ENCODE measurements at regions not wholly inside any gene's neighbourhood (a gene's known extent, or its start where the extent isn't known, plus 50 kb on each side); places are given as distances from the start of the nearest gene placed in this dataset.
"Not testable (repeated sequence)": the region's sequence is repeated elsewhere in the genome, so short reads cannot be mapped to it uniquely, and the experiment has no call there.

GRCh38 chr10:120783867-120784266 lies 67.3 kb upstream of the WDR11 start:
- Mint-ChIP-seq H3K27me3 (ENCODE audit: low read depth) (no peaks in the 10 kb centered on the region), H3K9me3 (no peaks in the 10 kb centered on the region), H3K27ac (no peak overlapping the region), H3K4me3 (no peak overlapping the region), H3K36me3 (ENCODE audit: insufficient read depth in 2 of 2) (no peaks in the 10 kb centered on the region), H3K4me1 (ENCODE audit: low read depth) (no peaks in the 10 kb centered on the region)
- DNase-seq, result no peak
- ATAC-seq (replicated peaks in 1 of 2), result no peak

- ATAC-seq (replicated peaks in 1 of 2) (no peak), DNase-seq (no peak)
- no peaks in the 10 kb centered on the region for H3K36me3 Mint-ChIP-seq (ENCODE audit: insufficient read depth in 2 of 2)
- H3K27me3 Mint-ChIP-seq (ENCODE audit: low read depth), result peaks cover 11% of the 10 kb centered on the region
- H3K4me1 Mint-ChIP-seq (ENCODE audit: low read depth), result no peaks in the 10 kb centered on the region
- no peak overlapping the region for H3K4me3 Mint-ChIP-seq
- no peak overlapping the region for H3K27ac Mint-ChIP-seq
- no peaks in the 10 kb centered on the region for H3K9me3 Mint-ChIP-seq
These were observed 62.4 kb upstream of the WDR11 start for GRCh38 chr10:120788771-120789170.

- Mint-ChIP-seq H3K4me1 (ENCODE audit: low read depth) (no peaks in the 10 kb centered on the region), H3K27me3 (ENCODE audit: low read depth) (peaks cover 11% of the 10 kb centered on the region), H3K27ac (no peak overlapping the region), H3K9me3 (no peaks in the 10 kb centered on the region), H3K36me3 (ENCODE audit: insufficient read depth in 2 of 2) (no peaks in the 10 kb centered on the region), H3K4me3 (no peak overlapping the region)
- no peak for DNase-seq
- ATAC-seq (replicated peaks in 1 of 2), result no peak
These were observed 61.6 kb upstream of the WDR11 start for GRCh38 chr10:120789303-120790203.

- ATAC-seq (replicated peaks in 1 of 2) (no peak), DNase-seq (no peak)
- H3K27ac Mint-ChIP-seq, result no peak overlapping the region
- no peak overlapping the region for H3K4me3 Mint-ChIP-seq
- H3K9me3 Mint-ChIP-seq, result no peaks in the 10 kb centered on the region
- peaks cover 11% of the 10 kb centered on the region for H3K27me3 Mint-ChIP-seq (ENCODE audit: low read depth)
- H3K4me1 Mint-ChIP-seq (ENCODE audit: low read depth), result no peaks in the 10 kb centered on the region
- H3K36me3 Mint-ChIP-seq (ENCODE audit: insufficient read depth in 2 of 2), result no peaks in the 10 kb centered on the region
These were observed 59.8 kb upstream of the WDR11 start for GRCh38 chr10:120791316-120791715.

- H3K27me3 Mint-ChIP-seq (ENCODE audit: low read depth), result peaks cover 11% of the 10 kb centered on the region
- no peaks in the 10 kb centered on the region for H3K4me1 Mint-ChIP-seq (ENCODE audit: low read depth)
- no peak overlapping the region for H3K4me3 Mint-ChIP-seq
- no peak overlapping the region for H3K27ac Mint-ChIP-seq
- DNase-seq (no peak), ATAC-seq (replicated peaks in 1 of 2) (no peak)
- no peaks in the 10 kb centered on the region for H3K36me3 Mint-ChIP-seq (ENCODE audit: insufficient read depth in 2 of 2)
- no peaks in the 10 kb centered on the region for H3K9me3 Mint-ChIP-seq
These were observed 58.1 kb upstream of the WDR11 start for GRCh38 chr10:120793088-120793487.

- H3K9me3 Mint-ChIP-seq, result no peaks in the 10 kb centered on the region
- H3K4me3 Mint-ChIP-seq, result no peak overlapping the region
- H3K4me1 Mint-ChIP-seq (ENCODE audit: low read depth), result no peaks in the 10 kb centered on the region
- H3K27ac Mint-ChIP-seq, result no peak overlapping the region
- H3K36me3 Mint-ChIP-seq (ENCODE audit: insufficient read depth in 2 of 2), result no peaks in the 10 kb centered on the region
- no peak for DNase-seq
- no peak for ATAC-seq (replicated peaks in 1 of 2)
- H3K27me3 Mint-ChIP-seq (ENCODE audit: low read depth), result peaks cover 11% of the 10 kb centered on the region
These were observed 56.8 kb upstream of the WDR11 start for GRCh38 chr10:120794390-120794789.

- ATAC-seq (replicated peaks in 1 of 2); H3K4me1 Mint-ChIP-seq (ENCODE audit: low read depth); DNase-seq; H3K27ac Mint-ChIP-seq; H3K9me3 Mint-ChIP-seq; H3K4me3 Mint-ChIP-seq; H3K27me3 Mint-ChIP-seq (ENCODE audit: low read depth); H3K36me3 Mint-ChIP-seq (ENCODE audit: insufficient read depth in 2 of 2): not testable (repeated sequence)
These were observed 52.9 kb upstream of the WDR11 start for GRCh38 chr10:120798276-120798675.

GRCh38 chr10:120799849-120800248 lies 51.3 kb upstream of the WDR11 start:
- no peak for ATAC-seq (replicated peaks in 1 of 2)
- H3K9me3 Mint-ChIP-seq, result no peaks in the 10 kb centered on the region

GRCh38 chr10:120800528-120801323 lies 50.4 kb upstream of the WDR11 start:
- Mint-ChIP-seq H3K9me3 (no peaks in the 10 kb centered on the region), H3K4me1 (ENCODE audit: low read depth) (no peaks in the 10 kb centered on the region), H3K27ac (no peak overlapping the region), H3K4me3 (no peak overlapping the region), H3K36me3 (ENCODE audit: insufficient read depth in 2 of 2) (no peaks in the 10 kb centered on the region), H3K27me3 (ENCODE audit: low read depth) (no peaks in the 10 kb centered on the region)
- ATAC-seq (replicated peaks in 1 of 2) (no peak), DNase-seq (no peak)

More at GRCh38 chr10:120799849-120800248, 51.3 kb upstream of the WDR11 start:
- Mint-ChIP-seq H3K36me3 (ENCODE audit: insufficient read depth in 2 of 2) (no peaks in the 10 kb centered on the region), H3K27me3 (ENCODE audit: low read depth) (no peaks in the 10 kb centered on the region), H3K4me1 (ENCODE audit: low read depth) (no peaks in the 10 kb centered on the region), H3K4me3 (no peak overlapping the region), H3K27ac (no peak overlapping the region)
- no peak for DNase-seq
